ENCODE measurements at regions not wholly inside any gene's neighbourhood (a gene's known extent, or its start where the extent isn't known, plus 50 kb on each side); places are given as distances from the start of the nearest gene placed in this dataset.

- TF ChIP-seq CTCF (IDR thresholded peaks at IDR 0.05), result no peak
- no peak overlapping the region for H3K27ac ChIP-seq
Observed at GRCh38 chr10:6980353-6980752, 400.3 kb upstream of the PRKCQ start.

- TF ChIP-seq ZFX (IDR thresholded peaks at IDR 0.05; ENCODE audit: borderline replicate concordance) (no peak), CTCF (IDR thresholded peaks at IDR 0.05) (no peak)
- H3K27ac ChIP-seq, result no peak overlapping the region
Observed at GRCh38 chr10:6979371-6979770, 399.3 kb upstream of the PRKCQ start.

GRCh38 chr10:6978187-6978627 lies 398.1 kb upstream of the PRKCQ start:
- H3K27ac ChIP-seq, result no peak overlapping the region
- no peak for TF ChIP-seq ZFX (IDR thresholded peaks at IDR 0.05; ENCODE audit: borderline replicate concordance)
- TF ChIP-seq CTCF (IDR thresholded peaks at IDR 0.05), result no peak

- no peak overlapping the region for H3K27ac ChIP-seq
- TF ChIP-seq ZFX (IDR thresholded peaks at IDR 0.05; ENCODE audit: borderline replicate concordance) (no peak), CTCF (IDR thresholded peaks at IDR 0.05) (no peak)
Observed at GRCh38 chr10:6977398-6978186, 397.5 kb upstream of the PRKCQ start.

- no peak overlapping the region for H3K27ac ChIP-seq
- TF ChIP-seq CTCF (IDR thresholded peaks at IDR 0.05) (no peak), ZFX (IDR thresholded peaks at IDR 0.05; ENCODE audit: borderline replicate concordance) (no peak)
Observed at GRCh38 chr10:6973899-6974298, 393.8 kb upstream of the PRKCQ start.

- no peak overlapping the region for H3K27ac ChIP-seq
- TF ChIP-seq ZFX (IDR thresholded peaks at IDR 0.05; ENCODE audit: borderline replicate concordance) (no peak), CTCF (IDR thresholded peaks at IDR 0.05) (no peak)
Observed at GRCh38 chr10:6972226-6972625, 392.1 kb upstream of the PRKCQ start.

- H3K27ac ChIP-seq, result no peak overlapping the region
- no peak for TF ChIP-seq CTCF (IDR thresholded peaks at IDR 0.05)
- TF ChIP-seq ZFX (IDR thresholded peaks at IDR 0.05; ENCODE audit: borderline replicate concordance), result no peak
Observed at GRCh38 chr10:6969659-6970058, 389.6 kb upstream of the PRKCQ start.
